HL-60/S4 treated with phorbol 12-myristate 13-acetate at 8.2 ng/mL for 4 days and 3 days (cell line): ENCODE measurements at regions not wholly inside any gene's neighbourhood (a gene's known extent, or its start where the extent isn't known, plus 50 kb on each side); places are given as distances from the start of the nearest gene placed in this dataset.

Experiments
- in situ Hi-C: fragments of 300-500 bp; cut with MboI; formaldehyde crosslinking; loops from 2 replicates; pipeline ENCODE4 v1.15.0; 2022; ENCODE audit warnings: low sequenced_read_pairs

DNA sequence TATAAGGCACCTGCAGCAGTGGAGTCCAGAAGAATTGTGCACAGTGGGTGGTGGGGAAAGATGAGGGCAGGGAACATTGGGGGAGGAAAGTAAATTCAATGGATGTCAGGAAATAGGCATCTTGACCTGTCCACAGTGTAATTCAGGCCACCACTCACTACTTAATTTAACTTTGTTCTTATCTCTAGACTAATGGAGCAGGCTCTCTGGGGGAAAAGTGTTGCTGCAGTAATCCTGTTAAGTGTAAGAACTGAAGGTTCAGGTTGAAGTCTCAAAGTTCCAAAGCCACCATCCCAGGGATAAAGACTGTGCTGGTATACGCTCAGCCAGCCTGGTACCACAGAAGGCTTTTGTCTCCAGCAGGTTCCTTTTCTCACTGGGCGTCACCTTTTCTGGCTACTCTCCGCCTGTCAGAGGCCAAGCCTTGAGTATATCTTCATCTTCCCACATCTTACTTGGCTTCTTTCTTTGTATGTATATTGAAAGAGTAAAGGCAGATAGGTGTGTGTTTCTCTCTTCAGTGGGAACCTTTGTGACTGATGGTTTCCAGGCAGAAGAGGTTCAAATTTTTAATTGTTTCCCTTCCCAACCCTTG, 150.9 kb upstream of the DMRT1 start:
- in situ Hi-C loops, result no loop called here

- in situ Hi-C loops, result no loop called here
Measured at GRCh38 chr9:691825-692400, 149.6 kb upstream of the DMRT1 start.

GRCh38 chr9:692636-693129, 148.8 kb upstream of the DMRT1 start:
- in situ Hi-C loops, result no loop called here

DNA sequence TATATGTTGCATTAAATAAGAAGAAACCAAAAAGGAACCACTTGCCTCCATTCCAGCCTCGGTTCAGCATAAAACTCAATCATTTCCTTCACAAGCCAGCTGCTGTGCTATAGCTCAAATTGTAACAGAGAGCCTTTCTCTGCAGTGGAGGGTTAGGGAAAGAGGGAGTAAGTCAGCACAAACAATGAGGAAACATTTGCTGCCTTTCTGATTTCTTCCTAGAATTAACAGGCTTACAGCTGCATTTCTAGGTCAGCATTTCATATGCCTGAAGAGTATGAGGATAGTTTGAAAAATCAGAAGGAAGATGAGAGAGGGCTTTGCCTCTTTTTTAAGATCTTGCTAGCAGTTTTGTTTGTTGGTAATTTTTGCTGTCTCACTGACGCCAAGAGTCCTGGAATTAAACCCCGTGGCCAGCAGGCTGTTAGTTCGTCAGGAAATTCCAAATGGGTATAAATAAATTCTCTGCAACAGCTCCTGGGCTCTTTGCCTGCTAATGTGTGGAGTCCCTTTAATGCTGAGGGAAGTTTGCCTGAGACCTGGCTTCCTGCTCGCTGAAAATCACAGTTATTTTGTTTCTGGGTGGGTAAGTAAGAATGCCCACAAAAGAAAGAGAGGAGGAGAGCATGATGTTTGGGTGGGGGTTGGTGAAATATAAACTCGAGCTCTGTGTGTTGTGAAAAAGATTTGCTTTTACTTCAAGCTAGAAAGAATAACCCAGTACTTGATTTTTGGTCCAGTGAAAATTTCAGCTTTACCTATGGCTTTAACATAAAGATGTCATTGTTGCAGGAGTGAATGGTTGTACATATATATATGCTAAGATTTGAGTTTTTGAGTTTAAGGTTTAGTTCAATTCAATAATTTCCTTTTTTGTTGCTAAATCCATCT, 148.1 kb upstream of the DMRT1 start:
- in situ Hi-C loops, result no loop called here

GRCh38 chr9:694092-694402, 147.4 kb upstream of the DMRT1 start:
- in situ Hi-C loops, result no loop called here

DNA sequence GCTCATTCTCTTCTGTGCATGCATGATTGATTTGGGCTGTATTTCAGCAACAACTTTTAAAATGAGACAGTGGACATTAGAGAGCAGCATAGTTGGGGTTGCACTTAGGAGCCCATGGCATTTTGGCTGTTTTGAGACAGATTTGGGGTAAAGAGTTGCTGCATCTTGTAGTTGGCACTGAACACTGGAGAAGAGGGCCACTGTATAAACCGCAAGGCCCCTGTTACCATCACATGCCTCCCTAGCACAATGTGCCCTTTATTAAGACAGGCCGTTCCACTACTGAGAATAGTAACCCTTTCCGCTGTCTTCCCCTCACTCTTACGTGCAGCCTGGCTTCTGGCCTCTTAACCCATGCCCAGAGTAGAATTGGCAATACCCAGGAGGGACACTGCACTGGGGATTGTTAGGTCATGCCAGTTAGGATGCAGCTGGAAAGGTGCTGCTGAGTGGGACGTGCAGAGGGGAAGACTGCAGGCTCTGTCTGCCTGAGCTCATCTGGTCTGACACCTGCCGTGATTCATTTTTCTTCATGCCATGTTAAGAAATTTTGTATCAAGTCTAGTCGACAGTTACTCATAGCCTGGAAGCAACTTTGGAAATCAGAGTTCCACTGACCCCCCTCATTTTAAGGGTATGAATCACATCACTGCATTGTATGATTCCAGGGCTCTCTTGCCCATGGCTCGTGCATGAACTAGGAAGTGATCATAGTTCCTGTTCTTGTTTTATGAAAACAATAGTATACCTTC, 146.9 kb upstream of the DMRT1 start:
- in situ Hi-C loops, result no loop called here

DNA sequence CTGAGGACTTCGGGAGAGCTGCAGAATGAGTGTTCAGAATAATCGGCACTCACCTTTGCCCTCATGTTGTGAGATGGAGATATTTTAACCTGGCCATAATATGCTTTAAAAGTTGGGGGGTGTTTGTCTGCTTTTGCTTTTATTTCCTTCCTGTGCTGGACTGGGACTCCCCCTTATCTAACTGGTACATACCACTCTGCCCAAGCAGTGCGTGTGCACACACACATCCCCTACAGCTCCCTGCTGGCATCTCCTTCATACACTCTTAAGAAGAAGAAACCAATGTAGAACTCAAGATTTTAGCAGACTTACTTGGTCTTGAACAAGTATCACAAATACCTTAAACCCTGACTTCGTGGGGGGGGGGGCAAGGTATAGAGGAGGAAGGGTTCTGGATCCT, 146.2 kb upstream of the DMRT1 start:
- in situ Hi-C loops, result no loop called here

DNA sequence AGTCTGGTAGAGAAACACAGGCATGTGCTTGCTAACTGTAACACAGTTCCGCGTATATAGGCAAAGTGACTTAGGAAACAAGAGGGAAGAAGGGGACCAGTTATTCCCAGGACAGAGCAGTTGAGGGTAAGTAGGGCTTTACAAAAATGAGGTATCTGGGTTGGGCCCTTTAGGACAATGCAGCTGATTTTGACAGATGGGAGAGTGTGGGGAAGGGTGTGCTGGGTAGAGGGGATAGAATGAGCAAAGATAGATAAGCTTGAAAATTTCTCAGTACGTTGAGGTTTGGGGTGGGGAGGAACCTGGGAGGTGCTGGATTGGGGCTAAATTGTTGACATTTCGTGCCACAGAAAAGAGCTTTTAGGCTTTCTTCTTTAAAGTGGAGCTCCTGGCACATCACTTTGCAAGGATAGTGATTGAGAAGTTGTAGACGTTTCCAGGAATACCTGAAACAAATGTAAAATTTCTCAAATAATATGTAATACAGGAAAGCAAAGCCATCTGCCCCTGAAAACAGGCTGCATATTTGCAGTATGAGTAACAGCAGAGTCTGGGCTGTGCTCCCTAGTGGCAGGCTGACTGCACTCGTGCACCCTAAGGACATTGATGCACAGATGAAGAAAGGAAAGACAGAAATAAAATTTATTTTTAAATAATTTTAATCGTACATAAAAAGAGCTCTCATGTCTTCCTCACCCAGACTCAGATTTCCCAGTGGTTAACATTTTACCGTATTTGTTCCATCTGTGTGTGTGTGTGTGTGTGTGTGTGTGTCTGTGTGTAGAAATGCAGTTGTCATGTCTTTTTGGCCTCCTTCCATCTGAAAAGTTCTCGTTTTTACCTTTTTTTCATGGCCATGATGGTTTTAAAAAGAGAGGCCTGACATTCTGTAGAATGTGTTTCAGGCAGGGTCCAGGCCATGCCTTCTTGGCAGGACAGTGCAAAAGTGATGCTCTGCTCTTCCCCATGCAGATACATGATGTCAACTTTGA, 144.9 kb upstream of the DMRT1 start:
- in situ Hi-C loops, result no loop called here

- in situ Hi-C loops, result no loop called here
Measured at GRCh38 chr9:698276-698675, 143.2 kb upstream of the DMRT1 start.

GRCh38 chr9:698954-699353, 142.5 kb upstream of the DMRT1 start:
- in situ Hi-C loops, result no loop called here

DNA sequence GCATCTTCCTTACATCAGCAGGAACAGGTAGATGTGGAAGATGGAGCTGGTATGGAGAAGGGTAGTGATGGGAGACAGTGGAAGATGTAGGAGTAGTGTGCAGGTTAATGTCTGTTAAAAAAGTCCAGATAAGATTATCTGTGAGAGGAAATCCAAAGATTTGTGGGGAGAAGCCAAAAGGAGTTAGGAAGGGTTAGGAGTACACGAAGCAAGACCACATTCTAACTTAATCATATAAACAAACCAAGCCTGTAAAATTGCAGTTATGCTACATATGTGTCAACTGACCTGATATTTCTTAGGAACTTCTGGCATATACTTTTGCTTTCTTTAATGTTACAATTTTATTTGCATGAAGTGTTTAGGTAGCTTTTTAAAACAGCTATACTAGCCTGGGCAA, 142.1 kb upstream of the DMRT1 start:
- in situ Hi-C loops, result no loop called here

DNA sequence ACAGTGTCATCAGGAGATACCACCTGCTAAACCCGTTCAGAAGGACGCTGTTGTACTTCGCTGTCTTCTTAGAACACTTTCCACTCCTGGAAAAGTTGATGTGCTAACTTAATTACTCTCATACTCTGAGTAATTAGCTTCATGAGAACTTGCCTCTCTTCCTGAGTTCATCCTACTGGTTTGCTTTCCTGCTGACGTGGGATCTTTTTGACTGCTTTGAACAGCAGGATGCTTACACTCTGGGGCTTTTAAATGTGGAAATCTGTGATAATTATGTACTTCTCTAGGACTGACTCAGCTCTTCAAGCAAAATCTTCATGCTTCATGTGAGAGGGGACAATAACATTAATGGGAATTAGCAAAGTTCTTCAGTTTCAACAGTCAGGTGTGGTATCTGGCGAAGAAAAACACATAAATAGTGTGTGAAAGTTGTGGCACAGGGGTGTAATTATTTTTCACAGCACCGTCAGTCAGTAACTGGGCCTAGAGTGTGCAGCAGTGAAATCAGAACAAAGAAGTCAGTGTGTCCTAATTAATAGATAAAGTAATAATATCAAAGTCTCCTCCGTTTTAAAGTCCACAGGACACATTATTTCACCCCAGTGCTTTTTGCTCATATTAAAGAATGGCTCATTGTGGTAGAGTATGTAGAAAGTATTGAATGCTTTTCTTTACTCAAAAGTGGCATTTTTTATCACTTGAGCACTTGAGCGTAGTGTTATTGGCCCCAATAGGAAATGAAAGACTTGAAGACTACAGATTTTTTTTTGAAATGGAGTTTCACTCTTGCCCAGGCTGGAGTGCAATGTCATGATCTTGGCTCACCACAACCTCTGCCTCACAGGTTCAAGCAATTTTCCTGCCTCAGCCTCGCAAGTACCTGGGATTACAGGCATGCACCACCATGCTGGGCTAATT, 140.9 kb upstream of the DMRT1 start:
- in situ Hi-C loops, result no loop called here

DNA sequence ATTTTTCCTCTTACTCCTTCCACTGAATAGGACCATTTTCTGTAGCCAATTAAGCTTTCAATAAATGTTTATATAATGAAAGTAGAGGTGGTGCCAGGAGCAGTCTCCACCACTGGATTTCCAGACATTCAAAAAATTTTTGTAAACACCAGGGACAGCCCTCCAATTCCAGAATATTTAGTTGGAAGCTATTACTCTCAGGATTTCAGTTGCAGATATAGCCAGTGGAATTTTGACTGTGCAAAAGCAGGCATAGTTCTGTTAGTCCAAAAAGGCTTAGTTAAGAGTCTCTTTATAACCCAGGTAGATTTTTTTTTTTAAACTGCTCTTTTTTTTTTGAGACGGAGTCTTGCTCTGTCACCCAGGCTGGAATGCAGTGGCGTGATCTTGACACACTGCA, 138.1 kb upstream of the DMRT1 start:
- in situ Hi-C loops, result no loop called here

DNA sequence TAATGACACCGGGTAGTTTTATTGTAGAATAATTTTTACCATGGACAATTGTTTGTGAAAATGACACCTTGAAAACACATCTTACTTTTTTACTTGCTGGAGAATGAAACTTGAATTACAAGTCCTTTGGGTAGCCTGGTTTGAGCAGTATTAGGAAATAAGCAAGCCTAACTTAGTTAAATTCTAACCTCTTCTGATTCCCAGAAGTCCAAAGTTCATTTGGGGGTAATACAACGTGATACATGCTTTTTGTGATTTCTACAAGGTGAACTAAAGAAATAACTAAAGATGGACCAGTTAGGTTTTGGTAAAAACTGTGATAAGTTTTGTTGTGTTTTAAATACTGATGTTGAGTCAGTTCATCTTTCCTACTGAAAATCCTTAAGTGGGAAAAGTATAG, 135.4 kb upstream of the DMRT1 start:
- in situ Hi-C loops, result no loop called here

- in situ Hi-C loops, result no loop called here
Measured at GRCh38 chr9:706606-707459, 134.7 kb upstream of the DMRT1 start.

DNA sequence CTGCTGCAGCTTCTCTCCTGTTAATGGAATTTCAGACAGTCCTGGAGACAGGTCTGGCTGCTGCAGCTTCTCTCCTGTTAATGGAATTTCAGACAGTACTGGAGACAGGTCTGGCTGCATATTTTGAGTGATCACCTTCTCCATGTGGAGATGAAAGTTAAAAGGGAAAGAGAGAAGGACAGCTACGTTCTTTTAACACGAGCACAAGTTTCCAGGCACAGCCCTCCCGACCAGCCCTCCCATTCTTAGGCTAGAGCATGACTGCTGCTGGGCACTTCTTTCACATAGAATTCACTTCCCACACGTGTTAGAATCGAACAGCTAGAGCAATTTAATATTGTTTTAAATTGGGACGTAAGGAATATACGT, 133.3 kb upstream of the DMRT1 start:
- in situ Hi-C loops, result no loop called here

- in situ Hi-C loops, result no loop called here
Measured at GRCh38 chr9:708551-709432, 132.7 kb upstream of the DMRT1 start.
